CD14-positive monocyte (primary cell): ENCODE measurements at regions not wholly inside any gene's neighbourhood (a gene's known extent, or its start where the extent isn't known, plus 50 kb on each side); places are given as distances from the start of the nearest gene placed in this dataset.

Experiments
- DNase-seq, 3 donors: peaks; one replicate each; pipeline ENCODE4 v3.0.0-alpha.2; 2011 to 2022
- H2AFZ ChIP-seq: 2 replicates; pipeline ENCODE4 v1.6.0; 2012; ENCODE audit warnings: mild to moderate bottlenecking, low read depth, low read length, inconsistent platforms; ENCODE audit not compliant: insufficient read depth, poor library complexity, severe bottlenecking
- H3K27ac ChIP-seq, 2 donors: 1 replicate in 1 of 2; 2 replicates in 1 of 2; pipeline ENCODE4 v1.5.1; 2012 to 2013; ENCODE audit warnings: low read length in 2 of 2, control low read depth in 1 of 2, inconsistent platforms in 1 of 2, low read depth in 1 of 2, mild to moderate bottlenecking in 1 of 2
- H3K27me3 ChIP-seq, 2 donors: one replicate each; pipeline versions ENCODE4 v1.6.0 to v1.6.1; 2011 to 2013; ENCODE audit warnings: low read length in 2 of 2; ENCODE audit not compliant: control insufficient read depth in 2 of 2, insufficient read depth in 2 of 2
- H3K36me3 ChIP-seq, 2 donors: replicated peaks in 1 of 2; 1 replicate in 1 of 2; 2 replicates in 1 of 2; pipeline versions ENCODE4 v1.5.1 to v1.6.1; 2012 to 2013; ENCODE audit warnings: low read length in 2 of 2, control low read depth in 1 of 2, inconsistent platforms in 1 of 2, mild to moderate bottlenecking in 1 of 2; ENCODE audit not compliant: insufficient read depth in 2 of 2, control insufficient read depth in 1 of 2
- H3K4me1 ChIP-seq, 2 donors: 1 replicate in 1 of 2; 2 replicates in 1 of 2; pipeline versions ENCODE4 v1.5.1 to v1.6.1; 2012 to 2013; ENCODE audit warnings: low read length in 2 of 2, control low read depth in 1 of 2, inconsistent platforms in 1 of 2, mild to moderate bottlenecking in 1 of 2, moderate library complexity in 1 of 2; ENCODE audit not compliant: insufficient read depth in 2 of 2, control insufficient read depth in 1 of 2
- H3K4me2 ChIP-seq: replicated peaks from 2 replicates; pipeline ENCODE3; 2012; ENCODE audit warnings: low read length, moderate library complexity, mild to moderate bottlenecking; ENCODE audit not compliant: poor library complexity, severe bottlenecking; ENCODE audit errors: extremely low read depth
- H3K4me3 ChIP-seq, 3 experiments: fragments of 200-600 bp in 1 of 3; sonication (generic) in 1 of 3; replicated peaks in 1 of 3; 1 replicate in 2 of 3; 2 replicates in 1 of 3; pipeline ENCODE4 v1.5.1; 2011 to 2013; ENCODE audit warnings: low read length in 3 of 3, mild to moderate bottlenecking in 3 of 3, control low read depth in 2 of 3, low read depth in 2 of 3, inconsistent platforms in 1 of 3, moderate library complexity in 1 of 3
- H3K79me2 ChIP-seq: 2 replicates; pipeline ENCODE4 v1.6.0; 2012; ENCODE audit warnings: mild to moderate bottlenecking, control low read depth, inconsistent platforms, low read length, moderate library complexity; ENCODE audit not compliant: insufficient read depth
- H3K9ac ChIP-seq: 2 replicates; pipeline ENCODE4 v1.6.0; 2017; ENCODE audit warnings: low read length, mild to moderate bottlenecking; ENCODE audit not compliant: insufficient read depth, poor library complexity, severe bottlenecking
- H3K9me3 ChIP-seq, 2 donors: replicated peaks in 1 of 2; 1 replicate in 1 of 2; 2 replicates in 1 of 2; pipeline versions ENCODE4 v1.5.1 to v1.6.1; 2012 to 2013; ENCODE audit warnings: low read length in 2 of 2, control low read depth in 1 of 2; ENCODE audit not compliant: control insufficient read depth in 1 of 2, insufficient read depth in 1 of 2
- H4K20me1 ChIP-seq: 2 replicates; pipeline ENCODE4 v1.6.0; 2012; ENCODE audit warnings: mild to moderate bottlenecking, low read length, control low read depth, moderate library complexity; ENCODE audit not compliant: insufficient read depth
- H3K27ac Mint-ChIP-seq, 7 donors: one replicate each; pipeline ENCODE4 v1.8.0; 2020; ENCODE audit warnings: mild to moderate bottlenecking in 7 of 7, mixed read lengths in 7 of 7, moderate library complexity in 6 of 7, inconsistent platforms in 2 of 7
- H3K27me3 Mint-ChIP-seq, 3 donors: one replicate each; pipeline ENCODE4 v1.8.0; 2021 to 2022; ENCODE audit warnings: low read depth in 3 of 3, mild to moderate bottlenecking in 3 of 3, mixed read lengths in 3 of 3, moderate library complexity in 3 of 3, inconsistent platforms in 1 of 3
- H3K36me3 Mint-ChIP-seq, 2 donors: one replicate each; pipeline ENCODE4 v1.8.0; 2020; ENCODE audit warnings: mixed read lengths in 2 of 2, inconsistent platforms in 1 of 2, mild to moderate bottlenecking in 1 of 2
- H3K4me1 Mint-ChIP-seq: one replicate; pipeline ENCODE4 v1.8.0; 2020; ENCODE audit warnings: mild to moderate bottlenecking, mixed read lengths
- H3K4me3 Mint-ChIP-seq, 2 donors: one replicate each; pipeline ENCODE4 v1.8.0; 2020; ENCODE audit warnings: mild to moderate bottlenecking in 2 of 2, mixed read lengths in 2 of 2, moderate library complexity in 1 of 2
- H3K9me3 Mint-ChIP-seq, 7 donors: one replicate each; pipeline ENCODE4 v1.8.0; 2020 to 2022; ENCODE audit warnings: mixed read lengths in 7 of 7, mild to moderate bottlenecking in 6 of 7, moderate library complexity in 6 of 7, inconsistent platforms in 2 of 7
- WGBS: methylation state at CpG from one replicate; pipeline ENCODE4 v1.1.5; 2013; ENCODE audit warnings: missing lambda C conversion rate; ENCODE audit not compliant: insufficient coverage; 5-methylcytosine and 5-hydroxymethylcytosine counted together
- intact Hi-C, 2 donors: fragments of 100-400 bp; cut with micrococcal nuclease; formaldehyde crosslinking; loops; one replicate each; pipeline versions ENCODE4 v1.15.0 to v1.15.1; 2023
- TF ChIP-seq, protein P1 (sequence below): fragments of 200-600 bp; IDR thresholded peaks from one replicate; pipeline ENCODE4 v1.8.0; 2022; ENCODE audit warnings: antibody characterized with exemption, mild to moderate bottlenecking

- H3K27me3 ChIP-seq: no peaks in the 10 kb centered on the region
- TF ChIP-seq, protein P1, sequence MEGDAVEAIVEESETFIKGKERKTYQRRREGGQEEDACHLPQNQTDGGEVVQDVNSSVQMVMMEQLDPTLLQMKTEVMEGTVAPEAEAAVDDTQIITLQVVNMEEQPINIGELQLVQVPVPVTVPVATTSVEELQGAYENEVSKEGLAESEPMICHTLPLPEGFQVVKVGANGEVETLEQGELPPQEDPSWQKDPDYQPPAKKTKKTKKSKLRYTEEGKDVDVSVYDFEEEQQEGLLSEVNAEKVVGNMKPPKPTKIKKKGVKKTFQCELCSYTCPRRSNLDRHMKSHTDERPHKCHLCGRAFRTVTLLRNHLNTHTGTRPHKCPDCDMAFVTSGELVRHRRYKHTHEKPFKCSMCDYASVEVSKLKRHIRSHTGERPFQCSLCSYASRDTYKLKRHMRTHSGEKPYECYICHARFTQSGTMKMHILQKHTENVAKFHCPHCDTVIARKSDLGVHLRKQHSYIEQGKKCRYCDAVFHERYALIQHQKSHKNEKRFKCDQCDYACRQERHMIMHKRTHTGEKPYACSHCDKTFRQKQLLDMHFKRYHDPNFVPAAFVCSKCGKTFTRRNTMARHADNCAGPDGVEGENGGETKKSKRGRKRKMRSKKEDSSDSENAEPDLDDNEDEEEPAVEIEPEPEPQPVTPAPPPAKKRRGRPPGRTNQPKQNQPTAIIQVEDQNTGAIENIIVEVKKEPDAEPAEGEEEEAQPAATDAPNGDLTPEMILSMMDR: no peak
- intact Hi-C loops: no loop called here
- no peak overlapping the region for H3K27ac ChIP-seq
- Mint-ChIP-seq H3K4me1 (no peaks in the 10 kb centered on the region), H3K36me3 (no peaks in the 10 kb centered on the region), H3K9me3 (peaks cover 0 to 5% (median 3%) of the 10 kb centered on the region in 7 donors), H3K27ac (no peak overlapping the region), H3K4me3 (no peak overlapping the region), H3K27me3 (no peaks in the 10 kb centered on the region)
- no peak for DNase-seq
- H3K79me2 ChIP-seq: no peaks in the 10 kb centered on the region
- H3K9ac ChIP-seq: no peak overlapping the region
- no CpG with 5 or more reads among the region's 3 CpGs for WGBS
- H3K9me3 ChIP-seq: no peaks in the 10 kb centered on the region
- H3K36me3 ChIP-seq: no peaks in the 10 kb centered on the region
- H4K20me1 ChIP-seq: no peaks in the 10 kb centered on the region
- no peak overlapping the region for H3K4me2 ChIP-seq
- H2AFZ ChIP-seq: no peak overlapping the region
- H3K4me1 ChIP-seq: no peaks in the 10 kb centered on the region
- H3K4me3 ChIP-seq: no peak overlapping the region
These were observed 106.9 kb upstream of the LRIG3 start for GRCh38 chr12:59027199-59027598.

- H3K36me3 Mint-ChIP-seq: no peaks in the 10 kb centered on the region
- H3K9ac ChIP-seq: no peak overlapping the region
- peaks cover 0 to 4% of the 10 kb centered on the region in 2 donors for H3K9me3 ChIP-seq
- H3K4me3 ChIP-seq: no peak overlapping the region
- H4K20me1 ChIP-seq: no peaks in the 10 kb centered on the region
- H2AFZ ChIP-seq: no peak overlapping the region
- no peaks in the 10 kb centered on the region for H3K27me3 Mint-ChIP-seq
- intact Hi-C loops: no loop called here
- WGBS: 74% methylated on average over 3 of the region's 4 CpGs
- H3K4me1 ChIP-seq: no peaks in the 10 kb centered on the region
- H3K4me3 Mint-ChIP-seq: no peak overlapping the region
- peaks cover 1 to 6% (median 3%) of the 10 kb centered on the region in 7 donors for H3K9me3 Mint-ChIP-seq
- H3K4me1 Mint-ChIP-seq: no peaks in the 10 kb centered on the region
- TF ChIP-seq, protein P1: no peak
- H3K27ac ChIP-seq: no peak overlapping the region
- H3K4me2 ChIP-seq: no peak overlapping the region
- H3K27me3 ChIP-seq: no peaks in the 10 kb centered on the region
- no peaks in the 10 kb centered on the region for H3K36me3 ChIP-seq
- no peaks in the 10 kb centered on the region for H3K79me2 ChIP-seq
- no peak overlapping the region for H3K27ac Mint-ChIP-seq
- DNase-seq: no peak
These were observed 103.6 kb upstream of the LRIG3 start for GRCh38 chr12:59023861-59024424.
